ENCODE measurements at regions not wholly inside any gene's neighbourhood (a gene's known extent, or its start where the extent isn't known, plus 50 kb on each side); places are given as distances from the start of the nearest gene placed in this dataset.

- DNase-seq (ENCODE audit: low read depth), result no peak
- no peak overlapping the region for H3K4me3 ChIP-seq (ENCODE audit: low read depth, low read length)
- TF ChIP-seq, protein P1, sequence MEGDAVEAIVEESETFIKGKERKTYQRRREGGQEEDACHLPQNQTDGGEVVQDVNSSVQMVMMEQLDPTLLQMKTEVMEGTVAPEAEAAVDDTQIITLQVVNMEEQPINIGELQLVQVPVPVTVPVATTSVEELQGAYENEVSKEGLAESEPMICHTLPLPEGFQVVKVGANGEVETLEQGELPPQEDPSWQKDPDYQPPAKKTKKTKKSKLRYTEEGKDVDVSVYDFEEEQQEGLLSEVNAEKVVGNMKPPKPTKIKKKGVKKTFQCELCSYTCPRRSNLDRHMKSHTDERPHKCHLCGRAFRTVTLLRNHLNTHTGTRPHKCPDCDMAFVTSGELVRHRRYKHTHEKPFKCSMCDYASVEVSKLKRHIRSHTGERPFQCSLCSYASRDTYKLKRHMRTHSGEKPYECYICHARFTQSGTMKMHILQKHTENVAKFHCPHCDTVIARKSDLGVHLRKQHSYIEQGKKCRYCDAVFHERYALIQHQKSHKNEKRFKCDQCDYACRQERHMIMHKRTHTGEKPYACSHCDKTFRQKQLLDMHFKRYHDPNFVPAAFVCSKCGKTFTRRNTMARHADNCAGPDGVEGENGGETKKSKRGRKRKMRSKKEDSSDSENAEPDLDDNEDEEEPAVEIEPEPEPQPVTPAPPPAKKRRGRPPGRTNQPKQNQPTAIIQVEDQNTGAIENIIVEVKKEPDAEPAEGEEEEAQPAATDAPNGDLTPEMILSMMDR (conservative IDR thresholded peaks at IDR 0.05; ENCODE audit: low read depth, low read length), result no peak
Measured at GRCh38 chr6:21393441-21394165, 199.9 kb upstream of the SOX4 start.

- DNase-seq (ENCODE audit: low read depth), result peak; percentile 29
- TF ChIP-seq, protein P1 (conservative IDR thresholded peaks at IDR 0.05; ENCODE audit: low read depth, low read length), result no peak
Measured at GRCh38 chr6:21395121-21395520, 198.4 kb upstream of the SOX4 start.

GRCh38 chr6:21396313-21396712, 197.2 kb upstream of the SOX4 start:
- TF ChIP-seq, protein P1 (conservative IDR thresholded peaks at IDR 0.05; ENCODE audit: low read depth, low read length), result no peak
- H3K4me3 ChIP-seq (ENCODE audit: low read depth, low read length), result no peak overlapping the region
- DNase-seq (ENCODE audit: low read depth), result peak; percentile 84

More at GRCh38 chr6:21395121-21395520, 198.4 kb upstream of the SOX4 start:
- H3K4me3 ChIP-seq (ENCODE audit: low read depth, low read length), result no peak overlapping the region

GRCh38 chr6:21398741-21399325, 194.7 kb upstream of the SOX4 start:
- H3K4me3 ChIP-seq (ENCODE audit: low read depth, low read length), result no peak overlapping the region
- DNase-seq (ENCODE audit: low read depth), result no peak
- TF ChIP-seq, protein P1 (conservative IDR thresholded peaks at IDR 0.05; ENCODE audit: low read depth, low read length), result no peak

- no peak overlapping the region for H3K4me3 ChIP-seq (ENCODE audit: low read depth, low read length)
- DNase-seq (ENCODE audit: low read depth), result peak; percentile 85
- TF ChIP-seq, protein P1 (conservative IDR thresholded peaks at IDR 0.05; ENCODE audit: low read depth, low read length), result no peak
Measured at GRCh38 chr6:21402368-21402767, 191.2 kb upstream of the SOX4 start.

DNA sequence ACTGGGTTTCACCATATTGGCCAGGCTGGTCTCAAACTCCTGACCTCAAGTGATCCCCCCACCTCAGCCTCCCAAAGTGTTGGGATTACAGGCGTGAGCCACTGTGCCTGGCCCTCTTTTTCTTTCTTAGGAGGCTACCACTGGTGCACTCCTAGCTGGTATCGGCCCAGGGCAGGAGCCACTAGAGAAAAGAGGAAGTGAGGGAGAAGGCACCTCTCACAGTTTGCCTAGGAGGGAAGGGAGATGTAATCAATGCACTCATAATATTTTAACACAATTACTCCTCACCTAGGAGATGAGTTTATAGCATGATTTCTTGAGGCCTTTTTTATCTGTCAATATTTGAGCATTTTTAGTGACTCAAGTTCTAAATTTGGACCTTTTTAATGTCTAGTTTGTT, 189.0 kb upstream of the SOX4 start:
- no peak overlapping the region for H3K4me3 ChIP-seq (ENCODE audit: low read depth, low read length)
- no peak for DNase-seq (ENCODE audit: low read depth)
- TF ChIP-seq, protein P1 (conservative IDR thresholded peaks at IDR 0.05; ENCODE audit: low read depth, low read length), result no peak

GRCh38 chr6:21406316-21406715, 187.2 kb upstream of the SOX4 start:
- no peak overlapping the region for H3K4me3 ChIP-seq (ENCODE audit: low read depth, low read length)
- TF ChIP-seq, protein P1 (conservative IDR thresholded peaks at IDR 0.05; ENCODE audit: low read depth, low read length), result no peak
- DNase-seq (ENCODE audit: low read depth), result no peak

Measured in choroid plexus epithelial cell (primary cell).